GM23248 (cell line): ENCODE measurements at regions not wholly inside any gene's neighbourhood (a gene's known extent, or its start where the extent isn't known, plus 50 kb on each side); places are given as distances from the start of the nearest gene placed in this dataset.

Experiments
- DNase-seq: peaks from one replicate; pipeline ENCODE4 v3.0.0-alpha.2; 2015
- H2AFZ ChIP-seq: fragments of 200-600 bp; sonication (generic); 2 replicates; pipeline ENCODE4 v1.6.1; 2016; ENCODE audit warnings: antibody characterized with exemption
- H3F3A ChIP-seq: fragments of 200-600 bp; sonication (generic); 2 replicates; pipeline ENCODE4 v1.6.1; 2016; ENCODE audit warnings: mild to moderate bottlenecking, antibody characterized with exemption, mixed run types; ENCODE audit not compliant: insufficient read depth
- H3K27ac ChIP-seq: fragments of 200-600 bp; sonication (generic); 2 replicates; pipeline ENCODE4 v1.5.1; 2016; ENCODE audit warnings: mild to moderate bottlenecking
- H3K27me3 ChIP-seq: fragments of 200-600 bp; sonication (generic); replicated peaks from 2 replicates; pipeline ENCODE4 v1.6.1; 2016; ENCODE audit warnings: mild to moderate bottlenecking; ENCODE audit not compliant: insufficient read depth
- H3K36me3 ChIP-seq: fragments of 200-600 bp; sonication (generic); 2 replicates; pipeline ENCODE4 v1.6.1; 2016; ENCODE audit warnings: low read depth, mild to moderate bottlenecking
- H3K4me1 ChIP-seq: fragments of 200-600 bp; sonication (generic); 2 replicates; pipeline ENCODE4 v1.6.1; 2016; ENCODE audit warnings: mild to moderate bottlenecking; ENCODE audit not compliant: insufficient read depth
- H3K4me2 ChIP-seq: fragments of 200-600 bp; sonication (generic); one replicate; pipeline ENCODE4 v1.6.1; 2016; ENCODE audit warnings: mild to moderate bottlenecking; ENCODE audit not compliant: unreplicated experiment
- H3K4me3 ChIP-seq: fragments of 200-600 bp; sonication (generic); 2 replicates; pipeline ENCODE4 v1.5.1; 2016; ENCODE audit warnings: mild to moderate bottlenecking
- H3K79me2 ChIP-seq: fragments of 200-600 bp; sonication (generic); 2 replicates; pipeline ENCODE4 v1.6.1; 2016; ENCODE audit warnings: mild to moderate bottlenecking; ENCODE audit not compliant: insufficient read depth
- H3K9ac ChIP-seq: fragments of 200-600 bp; sonication (generic); 2 replicates; pipeline ENCODE4 v1.6.1; 2016; ENCODE audit warnings: mild to moderate bottlenecking
- H3K9me2 ChIP-seq: fragments of 200-600 bp; sonication (generic); 2 replicates; pipeline ENCODE4 v1.6.1; 2016; ENCODE audit warnings: mixed run types, mild to moderate bottlenecking, moderate library complexity; ENCODE audit not compliant: insufficient read depth
- H3K9me3 ChIP-seq: fragments of 200-600 bp; sonication (generic); one replicate; pipeline ENCODE4 v1.6.1; 2017; ENCODE audit warnings: low read depth
- H4K20me1 ChIP-seq: fragments of 200-600 bp; sonication (generic); 2 replicates; pipeline ENCODE4 v1.6.0; 2016; ENCODE audit not compliant: insufficient read depth
- EZH2 ChIP-seq: fragments of 200-600 bp; sonication (generic); IDR thresholded peaks from 2 replicates; pipeline ENCODE4 v1.6.1; 2018; ENCODE audit warnings: antibody characterized with exemption, mild to moderate bottlenecking; ENCODE audit not compliant: insufficient read depth, poor library complexity, severe bottlenecking
- EZH2phosphoT487 ChIP-seq: fragments of 200-600 bp; sonication (generic); IDR thresholded peaks from 2 replicates; pipeline ENCODE4 v1.6.1; 2018; ENCODE audit warnings: antibody characterized with exemption, moderate library complexity, mild to moderate bottlenecking, low read depth; ENCODE audit not compliant: insufficient read depth
- WGBS, 2 experiments: methylation state at CpG; one replicate each; pipeline ENCODE4 v1.1.6; 2015 to 2017; ENCODE audit warnings: low lambda C conversion rate in 2 of 2, low coverage in 1 of 2; ENCODE audit errors: missing lambda C conversion rate in 2 of 2; 5-methylcytosine and 5-hydroxymethylcytosine counted together
- in situ Hi-C: fragments of 300-500 bp; cut with MboI; formaldehyde crosslinking; loops from 2 replicates; pipeline ENCODE4 v1.15.0; 2020

DNA sequence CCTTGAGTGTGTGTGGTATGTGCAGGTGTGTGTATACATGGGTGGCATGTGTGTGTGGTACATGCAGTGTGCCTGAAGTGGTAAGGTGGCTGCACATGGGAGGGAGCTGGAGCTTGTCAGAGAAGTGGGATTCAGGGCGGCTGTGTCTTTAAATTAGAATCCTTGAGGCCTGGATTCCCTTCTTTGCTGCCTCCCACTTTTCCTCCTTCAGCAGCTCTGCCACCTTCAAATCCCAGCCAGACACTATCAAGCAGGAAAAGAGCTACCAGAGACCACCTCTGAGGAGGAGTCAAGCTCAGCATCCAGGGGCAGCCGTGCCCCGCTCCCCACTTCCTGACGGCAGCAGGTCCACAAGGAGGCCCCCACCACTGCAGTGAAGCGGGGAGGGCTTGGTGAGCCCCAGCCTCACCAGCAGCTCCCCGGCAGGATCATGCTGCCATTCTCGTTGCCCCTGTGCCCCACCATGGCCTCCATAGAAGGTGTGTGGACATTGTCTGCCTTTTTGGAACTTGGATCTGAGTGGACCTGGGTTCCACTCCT lies 131.0 kb upstream of the MLN start:
- Histone ChIP-seq H2AFZ (no peak overlapping the region), H3K4me3 (no peak overlapping the region), H3K27ac (no peak overlapping the region), H3K9me3 (no peaks in the 10 kb centered on the region), H4K20me1 (no peaks in the 10 kb centered on the region), H3F3A (no peaks in the 10 kb centered on the region), H3K79me2 (no peaks in the 10 kb centered on the region), H3K4me2 (no peak overlapping the region), H3K9ac (no peak overlapping the region), H3K36me3 (no peaks in the 10 kb centered on the region), H3K4me1 (no peaks in the 10 kb centered on the region), H3K9me2 (no peaks in the 10 kb centered on the region), H3K27me3 (peaks cover 21% of the 10 kb centered on the region)
- no peak for TF ChIP-seq EZH2
- no peak for TF ChIP-seq EZH2phosphoT487
- WGBS, 2 experiments = 74 to 78% methylated on average over 7 of the region's 7 CpGs
- no peak for DNase-seq
- in situ Hi-C loops = no loop called here

DNA sequence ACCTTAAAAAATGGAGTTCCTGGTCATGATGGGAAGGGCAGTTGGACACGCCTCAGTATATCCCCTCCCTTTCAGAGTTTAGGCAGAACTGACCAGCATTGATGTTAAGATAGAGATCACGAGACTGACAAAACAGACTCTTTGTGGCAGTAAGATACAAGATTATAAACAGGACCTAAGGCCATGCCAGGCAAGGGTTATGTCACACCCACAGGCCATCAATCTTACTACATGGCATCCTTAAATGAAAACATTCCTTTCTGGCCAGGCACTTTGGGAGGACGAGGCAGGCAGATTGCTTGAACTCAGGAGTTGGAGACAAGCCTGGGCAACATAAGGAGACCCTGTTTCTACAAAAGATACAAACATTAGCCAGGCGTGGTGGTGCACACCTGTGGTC lies 129.3 kb upstream of the MLN start:
- H4K20me1 ChIP-seq = no peaks in the 10 kb centered on the region
- H3K4me1 ChIP-seq = no peaks in the 10 kb centered on the region
- no peaks in the 10 kb centered on the region for H3K36me3 ChIP-seq
- DNase-seq = no peak
- H3K9me2 ChIP-seq = no peaks in the 10 kb centered on the region
- no peak overlapping the region for H3K9ac ChIP-seq
- no peaks in the 10 kb centered on the region for H3K79me2 ChIP-seq
- TF ChIP-seq EZH2phosphoT487 = no peak
- TF ChIP-seq EZH2 = no peak
- H3K27ac ChIP-seq = no peak overlapping the region
- H3K4me3 ChIP-seq = no peak overlapping the region
- peaks cover 18% of the 10 kb centered on the region for H3K27me3 ChIP-seq
- no peak overlapping the region for H2AFZ ChIP-seq
- no peaks in the 10 kb centered on the region for H3K9me3 ChIP-seq
- H3K4me2 ChIP-seq = no peak overlapping the region
- in situ Hi-C loops = no loop called here
- WGBS, 2 experiments = 30 to 36% methylated on average over 4 of the region's 4 CpGs
- H3F3A ChIP-seq = no peaks in the 10 kb centered on the region

DNA sequence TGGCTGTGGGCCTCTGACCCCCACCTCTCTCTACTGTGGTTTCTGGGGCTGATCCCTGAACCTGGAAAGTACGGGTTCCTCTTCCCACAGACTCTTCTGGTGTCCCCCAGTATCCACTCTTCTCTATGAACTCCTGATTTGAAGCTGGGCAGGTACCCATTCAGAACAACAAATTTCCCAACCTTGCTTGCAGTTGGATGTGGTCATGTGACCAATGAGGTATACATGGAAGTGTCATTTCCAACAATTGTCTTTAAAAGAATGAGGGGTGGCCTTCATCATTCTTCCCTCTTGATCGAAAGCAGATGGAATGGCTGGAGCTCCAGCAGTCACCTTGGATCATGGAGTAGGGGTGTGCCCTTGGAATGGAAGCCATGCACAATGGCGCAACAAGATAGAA lies 128.0 kb upstream of the MLN start:
- TF ChIP-seq EZH2 (no peak), EZH2phosphoT487 (no peak)
- no peak overlapping the region for H3K4me2 ChIP-seq
- in situ Hi-C loops = no loop called here

DNA sequence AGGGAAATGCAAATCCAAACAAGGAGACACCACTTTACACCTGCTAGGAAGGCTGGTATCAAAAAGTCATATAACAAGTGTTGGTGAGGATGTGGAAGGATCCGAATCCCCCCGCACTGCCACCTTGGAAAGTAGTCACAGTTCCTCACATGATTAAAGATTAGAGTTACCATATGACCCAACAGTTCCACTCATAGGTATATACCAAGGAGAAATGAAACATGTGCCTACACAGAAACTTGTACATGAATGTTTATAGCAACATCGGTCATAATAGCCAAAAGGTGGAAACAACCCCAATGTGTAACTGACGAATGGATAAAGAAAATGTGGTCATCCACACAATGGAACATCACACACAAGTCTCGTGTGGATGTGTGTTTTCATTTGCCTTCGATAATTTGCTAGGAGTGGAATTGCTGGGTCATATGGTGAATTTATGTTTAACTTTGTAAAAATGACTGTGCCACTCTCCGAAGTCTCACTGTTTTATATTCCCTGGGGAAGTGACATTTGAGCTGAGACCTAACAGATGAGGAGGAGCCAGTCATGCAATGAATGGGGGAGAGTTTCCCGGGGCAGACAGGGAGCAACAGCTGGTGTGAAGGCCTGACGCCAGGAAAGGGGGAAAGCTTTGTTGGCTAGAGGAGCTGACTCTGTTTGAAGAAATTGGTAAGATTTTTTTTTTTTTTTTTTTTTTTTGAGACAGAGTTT lies 125.9 kb upstream of the MLN start:
- in situ Hi-C loops = no loop called here
- WGBS, 2 experiments = 62 to 64% methylated on average over 9 of the region's 9 CpGs
- Histone ChIP-seq H3K9ac (no peak overlapping the region), H3K9me2 (no peaks in the 10 kb centered on the region), H3K27ac (no peak overlapping the region), H3F3A (no peaks in the 10 kb centered on the region), H3K27me3 (peaks cover 10% of the 10 kb centered on the region; the same call in 1 of the 2 replicates), H3K79me2 (no peaks in the 10 kb centered on the region), H3K4me3 (no peak overlapping the region), H3K4me1 (peaks cover 9% of the 10 kb centered on the region), H3K4me2 (no peak overlapping the region), H4K20me1 (no peaks in the 10 kb centered on the region), H3K9me3 (no peaks in the 10 kb centered on the region), H3K36me3 (no peaks in the 10 kb centered on the region), H2AFZ (no peak overlapping the region)
- TF ChIP-seq EZH2 = no peak
- no peak for TF ChIP-seq EZH2phosphoT487
- DNase-seq = no peak

More for the DNA sequence above, 128.0 kb upstream of the MLN start:
- Histone ChIP-seq H3K9ac (no peak overlapping the region), H3K79me2 (no peaks in the 10 kb centered on the region), H3K4me3 (no peak overlapping the region), H2AFZ (no peak overlapping the region), H4K20me1 (no peaks in the 10 kb centered on the region), H3K27me3 (peaks cover 10% of the 10 kb centered on the region; the same call in 1 of the 2 replicates), H3K9me2 (no peaks in the 10 kb centered on the region), H3K9me3 (no peaks in the 10 kb centered on the region), H3K27ac (no peak overlapping the region), H3K36me3 (no peaks in the 10 kb centered on the region), H3F3A (no peaks in the 10 kb centered on the region), H3K4me1 (peaks cover 9% of the 10 kb centered on the region)
- 79 to 82% methylated on average over 3 of the region's 3 CpGs for WGBS, 2 experiments
- DNase-seq = no peak
